GM23338 (cell line): ENCODE measurements at regions not wholly inside any gene's neighbourhood (a gene's known extent, or its start where the extent isn't known, plus 50 kb on each side); places are given as distances from the start of the nearest gene placed in this dataset.

Experiments used
- STAT1 ChIP-seq: IDR thresholded peaks from one replicate; pipeline ENCODE4 v1.6.1; 2016; ENCODE audit warnings: antibody characterized with exemption; ENCODE audit not compliant: unreplicated experiment
- TF ChIP-seq, protein P1 (sequence below), 2 experiments: fragments of 200-600 bp in 1 of 2; sonication (generic) in 1 of 2; conservative IDR thresholded peaks; 2 replicates each; pipeline versions ENCODE4 v1.5.1 to v1.6.1; 2016 to 2017; ENCODE audit warnings: antibody characterized with exemption in 2 of 2, low read depth in 2 of 2, mild to moderate bottlenecking in 2 of 2, moderate library complexity in 1 of 2

- no peak for TF ChIP-seq STAT1
- TF ChIP-seq, protein P1, sequence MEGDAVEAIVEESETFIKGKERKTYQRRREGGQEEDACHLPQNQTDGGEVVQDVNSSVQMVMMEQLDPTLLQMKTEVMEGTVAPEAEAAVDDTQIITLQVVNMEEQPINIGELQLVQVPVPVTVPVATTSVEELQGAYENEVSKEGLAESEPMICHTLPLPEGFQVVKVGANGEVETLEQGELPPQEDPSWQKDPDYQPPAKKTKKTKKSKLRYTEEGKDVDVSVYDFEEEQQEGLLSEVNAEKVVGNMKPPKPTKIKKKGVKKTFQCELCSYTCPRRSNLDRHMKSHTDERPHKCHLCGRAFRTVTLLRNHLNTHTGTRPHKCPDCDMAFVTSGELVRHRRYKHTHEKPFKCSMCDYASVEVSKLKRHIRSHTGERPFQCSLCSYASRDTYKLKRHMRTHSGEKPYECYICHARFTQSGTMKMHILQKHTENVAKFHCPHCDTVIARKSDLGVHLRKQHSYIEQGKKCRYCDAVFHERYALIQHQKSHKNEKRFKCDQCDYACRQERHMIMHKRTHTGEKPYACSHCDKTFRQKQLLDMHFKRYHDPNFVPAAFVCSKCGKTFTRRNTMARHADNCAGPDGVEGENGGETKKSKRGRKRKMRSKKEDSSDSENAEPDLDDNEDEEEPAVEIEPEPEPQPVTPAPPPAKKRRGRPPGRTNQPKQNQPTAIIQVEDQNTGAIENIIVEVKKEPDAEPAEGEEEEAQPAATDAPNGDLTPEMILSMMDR (conservative IDR thresholded peaks at IDR 0.05; ENCODE audit: low read depth in 2 of 2): no peak
Observed at GRCh38 chr2:19171409-19171808, 187.0 kb downstream of the OSR1 start.
